BJ (cell line): ENCODE measurements at regions not wholly inside any gene's neighbourhood (a gene's known extent, or its start where the extent isn't known, plus 50 kb on each side); places are given as distances from the start of the nearest gene placed in this dataset.

ENCODE experiments used
- CTCF ChIA-PET: fragments of 350-600 bp; formaldehyde crosslinking; extraction: SDS; loops from one replicate; lab custom pipeline; 2021; ENCODE audit warnings: antibody characterized with exemption, inconsistent platforms; lab: Yijun Ruan, JAX
- POLR2A ChIA-PET: fragments of 300-600 bp; sonication (Branson Sonifier 250); formaldehyde crosslinking; extraction: SDS; loops from one replicate; lab custom pipeline; 2021; ENCODE audit warnings: antibody characterized with exemption; lab: Charles Lee
- DNase-seq: peaks from one replicate; pipeline ENCODE4 v3.0.0-alpha.2; 2011; ENCODE audit warnings: low read depth
- H3K27me3 ChIP-seq: 2 replicates; pipeline ENCODE4 v1.6.0; 2011; ENCODE audit warnings: low read length; ENCODE audit not compliant: control insufficient read depth, insufficient read depth
- H3K36me3 ChIP-seq: 2 replicates; pipeline ENCODE4 v1.5.1; 2011; ENCODE audit warnings: low read length; ENCODE audit not compliant: control insufficient read depth, insufficient read depth
- H3K4me3 ChIP-seq: 2 replicates; pipeline ENCODE4 v1.5.1; 2011; ENCODE audit warnings: low read depth, mild to moderate bottlenecking, control low read depth, low read length
- TF ChIP-seq, protein P1 (sequence below): IDR thresholded peaks from 2 replicates; pipeline ENCODE4 v1.5.1; 2011; ENCODE audit warnings: low read depth, mild to moderate bottlenecking, control low read depth, inconsistent platforms, low read length, moderate library complexity; ENCODE audit not compliant: insufficient read depth

DNA sequence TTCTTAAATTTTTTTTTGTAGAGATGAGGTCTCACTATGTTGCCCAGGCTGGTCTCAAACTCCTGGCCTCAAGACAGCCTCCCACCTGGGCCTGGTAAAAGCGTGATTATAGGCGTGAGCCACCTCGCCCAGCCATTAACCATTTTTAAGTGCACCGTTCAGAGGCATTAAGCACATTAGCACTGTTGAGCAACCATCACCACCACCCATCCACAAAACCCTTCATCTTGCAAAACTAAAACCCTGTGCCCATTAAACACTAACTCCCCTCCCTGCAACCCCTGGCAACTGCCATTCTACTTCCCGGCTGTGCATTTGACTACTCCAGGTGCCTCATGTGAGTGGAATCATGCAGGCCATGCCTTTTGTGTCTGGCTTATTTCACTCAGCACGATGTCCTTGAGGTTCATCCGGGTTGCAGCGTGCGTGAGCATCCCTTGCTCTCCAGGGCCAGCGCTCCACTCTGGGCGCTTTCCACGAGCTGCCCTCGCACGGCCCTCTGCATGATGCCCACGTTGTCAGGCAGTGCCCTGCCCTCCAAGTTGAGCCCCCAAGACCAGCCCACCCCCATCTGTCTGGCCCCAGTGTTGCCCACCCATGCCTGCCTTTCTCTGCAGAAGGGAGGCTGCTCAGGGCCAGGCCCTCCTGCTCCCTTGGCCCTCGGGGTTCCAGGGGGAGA is 63.0 kb upstream of the GLI2 start:
- CTCF ChIA-PET: interaction anchor here (1.0 to 5.6 kb wide), 2 partner anchors 8 to 329 kb away, joined by 3 to 28 read pairs; no protein-coding TSS in a partner anchor
- H3K4me3 ChIP-seq: no peak overlapping the region
- no peak for DNase-seq
- POLR2A ChIA-PET: no interaction called here
- TF ChIP-seq, protein P1, sequence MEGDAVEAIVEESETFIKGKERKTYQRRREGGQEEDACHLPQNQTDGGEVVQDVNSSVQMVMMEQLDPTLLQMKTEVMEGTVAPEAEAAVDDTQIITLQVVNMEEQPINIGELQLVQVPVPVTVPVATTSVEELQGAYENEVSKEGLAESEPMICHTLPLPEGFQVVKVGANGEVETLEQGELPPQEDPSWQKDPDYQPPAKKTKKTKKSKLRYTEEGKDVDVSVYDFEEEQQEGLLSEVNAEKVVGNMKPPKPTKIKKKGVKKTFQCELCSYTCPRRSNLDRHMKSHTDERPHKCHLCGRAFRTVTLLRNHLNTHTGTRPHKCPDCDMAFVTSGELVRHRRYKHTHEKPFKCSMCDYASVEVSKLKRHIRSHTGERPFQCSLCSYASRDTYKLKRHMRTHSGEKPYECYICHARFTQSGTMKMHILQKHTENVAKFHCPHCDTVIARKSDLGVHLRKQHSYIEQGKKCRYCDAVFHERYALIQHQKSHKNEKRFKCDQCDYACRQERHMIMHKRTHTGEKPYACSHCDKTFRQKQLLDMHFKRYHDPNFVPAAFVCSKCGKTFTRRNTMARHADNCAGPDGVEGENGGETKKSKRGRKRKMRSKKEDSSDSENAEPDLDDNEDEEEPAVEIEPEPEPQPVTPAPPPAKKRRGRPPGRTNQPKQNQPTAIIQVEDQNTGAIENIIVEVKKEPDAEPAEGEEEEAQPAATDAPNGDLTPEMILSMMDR: no peak
- no peaks in the 10 kb centered on the region for H3K27me3 ChIP-seq
- no peaks in the 10 kb centered on the region for H3K36me3 ChIP-seq

DNA sequence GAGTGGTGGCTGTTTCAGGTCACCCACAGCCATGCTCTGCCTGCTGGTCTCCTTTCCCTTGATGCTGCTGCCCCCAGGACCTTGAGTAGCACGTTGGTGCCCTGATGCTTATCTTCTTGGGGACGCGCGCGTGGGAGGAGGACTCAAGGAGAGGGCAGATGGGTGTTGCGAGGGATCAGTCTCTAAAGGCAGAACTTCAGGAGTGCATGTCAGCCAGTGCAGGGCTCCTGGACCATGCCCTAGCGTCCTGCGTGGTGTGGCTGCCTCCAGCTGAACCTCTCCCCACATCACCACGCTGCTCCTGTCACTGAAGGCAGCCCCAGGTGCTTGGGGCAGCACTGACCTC is 62.5 kb upstream of the GLI2 start:
- POLR2A ChIA-PET: no interaction called here
- no peak for DNase-seq
- CTCF ChIA-PET: interaction anchor here (0.8 kb wide), 1 partner anchor 236 kb away, joined by 3 read pairs; no protein-coding TSS in a partner anchor
- Histone ChIP-seq H3K27me3 (no peaks in the 10 kb centered on the region), H3K36me3 (no peaks in the 10 kb centered on the region), H3K4me3 (no peak overlapping the region)
- TF ChIP-seq, protein P1: no peak

DNA sequence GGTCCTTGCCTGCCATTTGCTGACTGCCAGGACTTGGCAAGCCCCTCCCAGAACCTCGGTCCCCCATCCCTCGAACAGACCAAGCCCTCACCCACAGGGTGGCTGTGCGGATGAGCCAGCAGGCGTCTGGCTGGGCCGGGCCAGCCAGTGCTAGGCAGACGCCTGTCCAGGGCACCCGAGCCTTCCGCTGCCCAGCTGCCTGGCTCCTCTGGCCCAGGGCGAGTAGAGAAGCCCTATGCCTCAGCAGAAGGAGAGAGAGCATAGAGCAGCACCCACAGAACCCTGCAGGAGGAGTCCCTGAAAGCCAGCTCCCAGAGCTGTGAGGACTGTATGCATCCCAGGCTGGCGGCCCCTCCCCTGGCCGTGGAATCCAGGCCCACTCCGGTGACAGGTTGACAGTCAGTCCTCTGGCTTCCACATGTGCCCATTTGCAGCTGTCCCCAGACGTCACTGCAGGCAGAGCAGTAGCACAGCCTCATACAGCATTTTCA is 62.1 kb upstream of the GLI2 start:
- POLR2A ChIA-PET: no interaction called here
- TF ChIP-seq, protein P1: no peak
- H3K36me3 ChIP-seq: no peaks in the 10 kb centered on the region
- no peak for DNase-seq
- no peak overlapping the region for H3K4me3 ChIP-seq
- CTCF ChIA-PET: interaction anchor here (0.8 to 5.3 kb wide), 2 partner anchors 237 to 330 kb away, joined by 3 to 95 read pairs; partner anchors contain the start of gene INHBB
- no peaks in the 10 kb centered on the region for H3K27me3 ChIP-seq

DNA sequence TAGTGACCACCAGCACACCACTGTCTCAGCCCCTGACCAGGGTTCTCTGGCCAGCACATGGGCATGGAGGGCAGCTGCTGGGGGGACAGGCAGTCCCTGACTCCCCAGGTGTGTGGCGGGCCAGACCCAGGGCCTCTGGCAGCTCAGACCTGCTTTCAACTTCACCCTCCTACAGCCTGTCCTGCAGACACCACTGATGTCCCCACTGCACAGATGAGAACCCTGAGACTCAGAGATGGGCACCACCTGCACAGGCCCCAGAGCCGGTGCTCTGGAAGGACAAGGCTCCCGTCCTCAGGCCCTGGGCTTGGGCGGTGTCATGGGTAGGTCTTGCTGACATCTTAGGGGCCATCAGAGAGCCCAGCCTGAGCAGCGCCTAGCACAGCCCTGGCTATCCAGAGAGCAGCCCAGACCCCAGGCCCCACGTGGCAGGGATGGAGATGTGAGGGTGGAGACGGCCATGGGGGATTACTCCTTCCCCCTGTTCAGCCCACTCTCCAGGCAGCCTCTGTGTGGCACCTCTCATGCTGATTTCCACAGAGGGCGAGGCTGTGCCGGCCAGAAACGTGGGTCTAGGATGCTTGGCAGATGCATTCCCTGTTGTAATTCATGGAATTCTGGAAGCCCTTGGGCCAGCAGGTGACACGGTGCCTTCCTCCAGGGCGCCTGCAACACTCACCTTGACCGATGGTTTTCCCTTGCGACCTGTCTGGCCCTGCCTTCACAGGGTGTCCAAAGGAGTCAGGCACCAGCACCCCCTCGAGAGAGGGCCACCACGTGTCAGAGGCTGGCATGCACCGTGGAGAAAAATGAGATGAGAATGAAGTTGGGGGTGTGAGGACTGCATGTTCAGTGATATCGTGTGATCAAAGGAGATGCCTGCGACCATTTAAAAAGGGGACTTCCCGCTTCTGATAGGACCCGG is 61.2 kb upstream of the GLI2 start:
- TF ChIP-seq, protein P1: no peak
- no peak for DNase-seq
- POLR2A ChIA-PET: no interaction called here
- Histone ChIP-seq H3K36me3 (no peaks in the 10 kb centered on the region), H3K27me3 (no peaks in the 10 kb centered on the region), H3K4me3 (no peak overlapping the region)
- CTCF ChIA-PET: interaction anchor here (0.8 to 5.3 kb wide), 17 partner anchors 9 to 361 kb away, joined by 3 to 95 read pairs (median 4); partner anchors contain the start of gene INHBB
